Tibial nerve (tissue), 4 donors: ENCODE measurements at regions not wholly inside any gene's neighbourhood (a gene's known extent, or its start where the extent isn't known, plus 50 kb on each side); places are given as distances from the start of the nearest gene placed in this dataset.
A peak's percentile ranks its signal among the peaks of the same experiment; 100 is the strongest.
"Not testable (repeated sequence)": the region's sequence is repeated elsewhere in the genome, so short reads cannot be mapped to it uniquely, and the experiment has no call there.

ENCODE experiments used
- DNase-seq, 2 donors: peaks; one replicate each; pipeline ENCODE4 v3.0.0-alpha.2; 2019; ENCODE audit warnings: low spot score in 2 of 2
- H3K27ac ChIP-seq, 4 donors: fragments of 200-600 bp; sonication (generic) in 3 of 4; one replicate each; pipeline ENCODE4 v1.5.1; 2017 to 2019; ENCODE audit warnings: mild to moderate bottlenecking in 1 of 4
- H3K27me3 ChIP-seq, 2 donors: fragments of 200-600 bp; sonication (generic) in 1 of 2; one replicate each; pipeline versions ENCODE4 v1.5.1 to v1.6.0; 2017 to 2019
- H3K36me3 ChIP-seq, 3 donors: fragments of 200-600 bp; sonication (generic); one replicate each; pipeline ENCODE4 v1.5.1; 2018 to 2019
- H3K4me1 ChIP-seq, 4 donors: fragments of 200-600 bp; sonication (generic) in 3 of 4; one replicate each; pipeline ENCODE4 v1.5.1; 2017 to 2019
- H3K4me3 ChIP-seq, 4 donors: fragments of 200-600 bp; sonication (generic) in 3 of 4; one replicate each; pipeline ENCODE4 v1.5.1; 2017 to 2019; ENCODE audit warnings: mild to moderate bottlenecking in 1 of 4, moderate library complexity in 1 of 4
- H3K9me3 ChIP-seq, 4 donors: fragments of 200-600 bp; sonication (generic) in 3 of 4; one replicate each; pipeline ENCODE4 v1.5.1; 2017 to 2019
- CTCF ChIP-seq, 5 experiments: fragments of 200-600 bp in 3 of 5; fragments of 450-650 bp in 2 of 5; sonication (generic) in 3 of 5; IDR thresholded peaks; one replicate each; pipeline ENCODE4 v1.5.1; 2016 to 2019; ENCODE audit warnings: antibody characterized with exemption in 5 of 5, mild to moderate bottlenecking in 3 of 5, moderate library complexity in 2 of 5
- EP300 ChIP-seq, 2 donors: sonication (generic); formaldehyde crosslinking; IDR thresholded peaks; one replicate each; pipeline ENCODE4 v1.6.1; 2017; ENCODE audit warnings: antibody characterized with exemption in 2 of 2, mild to moderate bottlenecking in 1 of 2
- POLR2A ChIP-seq, 2 donors: fragments of 450-650 bp; IDR thresholded peaks; one replicate each; pipeline ENCODE4 v1.6.1; 2017; ENCODE audit warnings: antibody characterized with exemption in 2 of 2, mild to moderate bottlenecking in 2 of 2, moderate library complexity in 2 of 2
- WGBS, 2 donors: methylation state at CpG; one replicate each; pipeline ENCODE4 v1.1.5; 2018; 5-methylcytosine and 5-hydroxymethylcytosine counted together

- Histone ChIP-seq H3K27me3 (no peaks in the 10 kb centered on the region), H3K4me3 (no peak overlapping the region), H3K4me1 (peaks cover 0 to 10% (median 0%) of the 10 kb centered on the region in 4 donors), H3K36me3 (no peaks in the 10 kb centered on the region), H3K9me3 (no peaks in the 10 kb centered on the region), H3K27ac (no peak overlapping the region)
- DNase-seq, result no peak
- WGBS, 2 donors, result 72 to 80% methylated on average over 2 of the region's 2 CpGs
- TF ChIP-seq EP300 (IDR thresholded peaks at IDR 0.05) (no peak), CTCF (IDR thresholded peaks at IDR 0.05) (no peak), POLR2A (IDR thresholded peaks at IDR 0.05) (no peak)
Measured at GRCh38 chr3:177890359-177890683, 645.9 kb upstream of the KCNMB2 start.

- 94 to 98% methylated on average over 10 to 27 of the region's 29 CpGs for WGBS, 2 donors
- H3K36me3 ChIP-seq, H3K4me3 ChIP-seq, H3K27ac ChIP-seq, H3K27me3 ChIP-seq, DNase-seq, H3K9me3 ChIP-seq: not testable (repeated sequence)
- H3K4me1 ChIP-seq, result peaks cover 0 to 10% (median 0%) of the 10 kb centered on the region in 4 donors
Measured at GRCh38 chr3:177891569-177891968, 644.7 kb upstream of the KCNMB2 start.

GRCh38 chr3:177893331-177893730, 642.9 kb upstream of the KCNMB2 start:
- TF ChIP-seq CTCF (IDR thresholded peaks at IDR 0.05) (peak in 2 of 5 experiments; percentile 30 to 34), EP300 (IDR thresholded peaks at IDR 0.05) (peak in 1 of 2 donors; percentile 66), POLR2A (IDR thresholded peaks at IDR 0.05) (no peak)
- WGBS, 2 donors, result 58 to 64% methylated on average over 2 of the region's 2 CpGs
- Histone ChIP-seq H3K4me3 (no peak overlapping the region), H3K36me3 (no peaks in the 10 kb centered on the region), H3K9me3 (peaks cover 0 to 20% (median 0%) of the 10 kb centered on the region in 4 donors), H3K4me1 (peaks cover 0 to 10% (median 0%) of the 10 kb centered on the region in 4 donors), H3K27ac (peak overlapping the region in 1 of 4 donors; percentile 41), H3K27me3 (no peaks in the 10 kb centered on the region)
- no peak for DNase-seq

- no peak for DNase-seq
- TF ChIP-seq EP300 (IDR thresholded peaks at IDR 0.05), result no peak
- TF ChIP-seq POLR2A (IDR thresholded peaks at IDR 0.05), result no peak
- 78 to 85% methylated on average over 5 of the region's 5 CpGs for WGBS, 2 donors
- peaks cover 0 to 29% (median 0%) of the 10 kb centered on the region in 4 donors for H3K9me3 ChIP-seq
- H3K27ac ChIP-seq, result no peak overlapping the region
- H3K4me3 ChIP-seq, result no peak overlapping the region
- no peaks in the 10 kb centered on the region for H3K27me3 ChIP-seq
- H3K36me3 ChIP-seq, result no peaks in the 10 kb centered on the region
- peaks cover 0 to 10% (median 0%) of the 10 kb centered on the region in 4 donors for H3K4me1 ChIP-seq
Measured at GRCh38 chr3:177894081-177894728, 642.0 kb upstream of the KCNMB2 start.

GRCh38 chr3:177898185-177898584, 638.1 kb upstream of the KCNMB2 start:
- Histone ChIP-seq H3K27ac (no peak overlapping the region), H3K4me1 (peaks cover 0 to 5% (median 0%) of the 10 kb centered on the region in 4 donors), H3K27me3 (no peaks in the 10 kb centered on the region), H3K4me3 (no peak overlapping the region), H3K36me3 (no peaks in the 10 kb centered on the region), H3K9me3 (peaks cover 0 to 46% (median 2%) of the 10 kb centered on the region in 4 donors)
- 89 to 100% methylated on average over 1 of the region's 1 CpG for whole genome bisulfite sequencing, 2 donors
- DNase-seq, result no peak
- no peak for TF ChIP-seq POLR2A (IDR thresholded peaks at IDR 0.05)
- no peak for TF ChIP-seq CTCF (IDR thresholded peaks at IDR 0.05)
- no peak for TF ChIP-seq EP300 (IDR thresholded peaks at IDR 0.05)

- Histone ChIP-seq H3K36me3 (no peaks in the 10 kb centered on the region), H3K9me3 (peaks cover 0 to 46% (median 2%) of the 10 kb centered on the region in 4 donors), H3K27ac (no peak overlapping the region), H3K27me3 (no peaks in the 10 kb centered on the region), H3K4me3 (no peak overlapping the region), H3K4me1 (peaks cover 0 to 6% (median 0%) of the 10 kb centered on the region in 4 donors)
- TF ChIP-seq EP300 (IDR thresholded peaks at IDR 0.05) (no peak), CTCF (IDR thresholded peaks at IDR 0.05) (no peak), POLR2A (IDR thresholded peaks at IDR 0.05) (no peak)
- 94 to 95% methylated on average over 9 of the region's 9 CpGs for WGBS, 2 donors
- DNase-seq, result no peak
Measured at GRCh38 chr3:177899275-177900067, 636.8 kb upstream of the KCNMB2 start.
